ENCODE measurements at regions not wholly inside any gene's neighbourhood (a gene's known extent, or its start where the extent isn't known, plus 50 kb on each side); places are given as distances from the start of the nearest gene placed in this dataset.

GRCh38 chr11:33451364-33451763, 194.2 kb downstream of the HIPK3 start:
- TF ChIP-seq POLR2A (IDR thresholded peaks at IDR 0.05) (no peak), CTCF (IDR thresholded peaks at IDR 0.05) (no peak)

All from testis (tissue), 2 donors.